ENCODE measurements at regions not wholly inside any gene's neighbourhood (a gene's known extent, or its start where the extent isn't known, plus 50 kb on each side); places are given as distances from the start of the nearest gene placed in this dataset.

- no peak overlapping the region for H3K14ac ChIP-seq (replicated peaks; ENCODE audit: low read depth, low read length)
- dilution Hi-C loops (cut with HindIII; ENCODE audit: low sequenced_read_pairs, unreplicated experiment) = no loop called here
- H3K9me1 ChIP-seq (ENCODE audit: insufficient read depth, low read length) = no peaks in the 10 kb centered on the region
- H4K20me1 ChIP-seq (ENCODE audit: insufficient read depth, low read length) = no peaks in the 10 kb centered on the region
- H3K4me1 ChIP-seq (ENCODE audit: control insufficient read depth, insufficient read depth, low read length) = no peaks in the 10 kb centered on the region
- H3K23ac ChIP-seq (ENCODE audit: low read depth, low read length) = no peak overlapping the region
- H3K4me2 ChIP-seq (ENCODE audit: low read depth, low read length) = no peak overlapping the region
- no peak overlapping the region for H3K56ac ChIP-seq (ENCODE audit: extremely low read depth, insufficient read depth, low read length)
- H4K8ac ChIP-seq (ENCODE audit: low read depth in 2 of 2, low read length in 2 of 2) = no peak overlapping the region
- H3K9ac ChIP-seq (ENCODE audit: low read depth, low read length) = no peak overlapping the region
- intact Hi-C loops (cut with micrococcal nuclease) = loop anchor here (1.0 to 10.0 kb wide), 5 partner anchors 280 to 1223 kb away; no protein-coding TSS in a partner anchor
- no peaks in the 10 kb centered on the region for H3K36me3 ChIP-seq (ENCODE audit: control insufficient read depth, insufficient read depth, low read length)
- no peak overlapping the region for H2BK20ac ChIP-seq (ENCODE audit: low read depth, low read length)
- no peak overlapping the region for H2BK120ac ChIP-seq (ENCODE audit: low read depth, low read length)
- no peaks in the 10 kb centered on the region for H3K9me3 ChIP-seq (ENCODE audit: control insufficient read depth, insufficient read depth, low read length)
- CTCF ChIA-PET = interaction anchor here (0.8 to 1.9 kb wide), 2 partner anchors 26 to 32 kb away, joined by 3 to 7 read pairs; no protein-coding TSS in a partner anchor
- H2AFZ ChIP-seq (replicated peaks; ENCODE audit: low read length, poor library complexity) = no peak overlapping the region
- no peak overlapping the region for H4K91ac ChIP-seq (ENCODE audit: insufficient read depth, low read depth, low read length)
- no peak overlapping the region for H3K4me3 ChIP-seq (ENCODE audit: insufficient read depth, low read depth, low read length)
- H3K18ac ChIP-seq (ENCODE audit: low read depth, low read length) = no peak overlapping the region
- H2BK5ac ChIP-seq (ENCODE audit: low read depth, low read length, poor library complexity, severe bottlenecking) = no peak overlapping the region
- H3K27me3 ChIP-seq (ENCODE audit: control insufficient read depth, insufficient read depth, low read length) = peaks cover 3% of the 10 kb centered on the region; the same call in 1 of the 2 replicates
- WGBS, 2 experiments (ENCODE audit: extremely low coverage in 2 of 2, insufficient read length in 1 of 2) = no CpG with 5 or more reads among the region's 2 CpGs
- peak; percentile 31 for DNase-seq
- no peak for ATAC-seq (ENCODE audit: low read depth)
- no peak overlapping the region for H2AK9ac ChIP-seq (replicated peaks; ENCODE audit: low read depth, low read length, poor library complexity)
- H2AK5ac ChIP-seq (ENCODE audit: low read depth, low read length) = no peak overlapping the region
- TF ChIP-seq POLR2A (IDR thresholded peaks at IDR 0.05; ENCODE audit: low read depth, low read length) = no peak
- no peak for TF ChIP-seq RAD21 (IDR thresholded peaks at IDR 0.05; ENCODE audit: low read length)
- POLR2A ChIA-PET (ENCODE audit: unreplicated experiment) = no interaction called here
- H3K79me1 ChIP-seq (ENCODE audit: low read depth in 1 of 2, low read length in 2 of 2) = no peaks in the 10 kb centered on the region
- H2BK15ac ChIP-seq (ENCODE audit: low read depth, low read length) = no peak overlapping the region
- no peak overlapping the region for H3K4ac ChIP-seq (ENCODE audit: low read depth, low read length)
- in situ Hi-C loops (cut with MboI; ENCODE audit: low sequenced_read_pairs) = loop anchor here (10.0 kb wide), 2 partner anchors 63 to 893 kb away; no protein-coding TSS in a partner anchor
- BruUV-seq (replicated peaks) = no TSS peak
- H4K5ac ChIP-seq (ENCODE audit: low read depth, low read length) = no peak overlapping the region
- no peak overlapping the region for H3K27ac ChIP-seq (ENCODE audit: insufficient read depth, low read length)
Measured at GRCh38 chrX:46407753-46408130, 137.5 kb downstream of the ZNF674 start.

Measured in IMR-90 (cell line).